Fibroblast of pulmonary artery (primary cell): ENCODE measurements at regions not wholly inside any gene's neighbourhood (a gene's known extent, or its start where the extent isn't known, plus 50 kb on each side); places are given as distances from the start of the nearest gene placed in this dataset.

Source experiments
- DNase-seq: peaks from one replicate; pipeline ENCODE4 v3.0.0-alpha.2; 2010; ENCODE audit warnings: low read depth
- H3K4me3 ChIP-seq: replicated peaks from 2 replicates; pipeline ENCODE4 v1.5.1; 2011; ENCODE audit warnings: low read depth, mild to moderate bottlenecking, control low read depth, low read length, moderate library complexity
- TF ChIP-seq, protein P1 (sequence below): IDR thresholded peaks from 2 replicates; pipeline ENCODE4 v1.5.1; 2011; ENCODE audit warnings: mild to moderate bottlenecking, control low read depth, low read length, inconsistent platforms; ENCODE audit errors: missing control alignments

DNA sequence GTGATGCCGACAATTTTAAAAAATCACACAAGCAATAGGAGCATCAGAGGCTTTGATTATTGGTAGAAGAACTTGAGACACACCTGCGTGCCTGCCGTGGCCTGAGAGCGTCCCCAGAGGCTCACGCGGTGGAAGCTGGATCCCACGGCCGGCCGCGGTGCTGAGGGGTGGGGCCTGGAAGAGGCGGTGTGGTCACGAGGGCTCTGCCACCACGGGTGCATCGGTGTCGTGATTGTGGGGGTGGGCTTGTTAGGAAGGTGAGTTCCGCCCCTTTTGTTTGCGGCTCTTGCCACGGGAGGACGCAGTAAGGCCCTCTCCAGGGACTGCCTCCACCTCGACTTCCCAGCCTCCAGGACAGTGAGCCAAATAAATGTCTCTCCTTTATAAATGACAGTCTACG lies 77.2 kb upstream of the ADRA2C start:
- no peak overlapping the region for H3K4me3 ChIP-seq
- no peak for DNase-seq
- TF ChIP-seq, protein P1, sequence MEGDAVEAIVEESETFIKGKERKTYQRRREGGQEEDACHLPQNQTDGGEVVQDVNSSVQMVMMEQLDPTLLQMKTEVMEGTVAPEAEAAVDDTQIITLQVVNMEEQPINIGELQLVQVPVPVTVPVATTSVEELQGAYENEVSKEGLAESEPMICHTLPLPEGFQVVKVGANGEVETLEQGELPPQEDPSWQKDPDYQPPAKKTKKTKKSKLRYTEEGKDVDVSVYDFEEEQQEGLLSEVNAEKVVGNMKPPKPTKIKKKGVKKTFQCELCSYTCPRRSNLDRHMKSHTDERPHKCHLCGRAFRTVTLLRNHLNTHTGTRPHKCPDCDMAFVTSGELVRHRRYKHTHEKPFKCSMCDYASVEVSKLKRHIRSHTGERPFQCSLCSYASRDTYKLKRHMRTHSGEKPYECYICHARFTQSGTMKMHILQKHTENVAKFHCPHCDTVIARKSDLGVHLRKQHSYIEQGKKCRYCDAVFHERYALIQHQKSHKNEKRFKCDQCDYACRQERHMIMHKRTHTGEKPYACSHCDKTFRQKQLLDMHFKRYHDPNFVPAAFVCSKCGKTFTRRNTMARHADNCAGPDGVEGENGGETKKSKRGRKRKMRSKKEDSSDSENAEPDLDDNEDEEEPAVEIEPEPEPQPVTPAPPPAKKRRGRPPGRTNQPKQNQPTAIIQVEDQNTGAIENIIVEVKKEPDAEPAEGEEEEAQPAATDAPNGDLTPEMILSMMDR = no peak

DNA sequence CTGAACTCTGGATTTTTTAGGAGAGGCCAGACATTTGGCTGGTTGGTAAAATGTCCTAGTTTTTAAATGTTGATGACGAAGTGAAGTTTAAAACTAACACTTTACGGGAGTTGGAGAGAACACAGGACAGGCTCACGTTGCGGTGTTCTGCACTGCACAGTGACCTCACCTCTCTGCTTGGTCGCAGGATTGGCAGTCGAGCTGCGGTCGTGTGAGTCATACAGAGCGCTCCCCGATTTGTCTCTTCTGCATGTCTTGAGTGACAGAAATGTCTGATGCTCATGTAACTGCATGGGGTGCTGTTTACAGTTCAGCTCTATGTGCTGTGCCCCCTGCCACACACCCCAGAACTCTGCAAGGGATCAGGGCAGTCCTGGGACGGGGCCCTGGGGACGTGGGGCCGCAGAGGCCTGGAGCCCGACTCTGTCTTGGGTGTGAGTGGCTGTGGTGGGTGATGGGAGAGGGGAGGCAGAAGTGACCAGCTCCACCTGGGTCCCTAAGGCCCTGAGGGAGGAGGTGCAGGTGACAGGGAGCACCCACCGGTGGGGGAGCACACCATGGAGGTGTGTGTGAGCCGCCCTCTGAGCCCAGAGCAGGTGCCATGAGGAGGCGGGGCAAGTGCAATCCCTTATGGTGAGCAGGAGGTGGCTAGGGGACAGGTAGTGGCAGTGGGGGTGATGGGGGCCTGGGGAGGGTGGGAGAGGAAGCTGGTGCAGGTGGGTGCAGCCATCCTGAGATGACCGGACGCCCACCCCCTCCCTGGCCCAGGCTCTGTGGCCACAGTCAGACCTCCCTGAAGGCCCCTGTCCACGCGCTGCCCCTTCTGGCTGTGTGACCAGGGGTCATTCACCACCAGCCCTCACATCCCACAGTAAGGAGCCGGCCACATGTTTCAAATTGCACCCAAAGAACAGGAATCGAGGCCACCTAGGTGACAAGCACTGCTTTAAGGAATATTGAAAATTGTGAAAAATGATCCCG lies 77.9 kb upstream of the ADRA2C start:
- TF ChIP-seq, protein P1 = no peak

DNA sequence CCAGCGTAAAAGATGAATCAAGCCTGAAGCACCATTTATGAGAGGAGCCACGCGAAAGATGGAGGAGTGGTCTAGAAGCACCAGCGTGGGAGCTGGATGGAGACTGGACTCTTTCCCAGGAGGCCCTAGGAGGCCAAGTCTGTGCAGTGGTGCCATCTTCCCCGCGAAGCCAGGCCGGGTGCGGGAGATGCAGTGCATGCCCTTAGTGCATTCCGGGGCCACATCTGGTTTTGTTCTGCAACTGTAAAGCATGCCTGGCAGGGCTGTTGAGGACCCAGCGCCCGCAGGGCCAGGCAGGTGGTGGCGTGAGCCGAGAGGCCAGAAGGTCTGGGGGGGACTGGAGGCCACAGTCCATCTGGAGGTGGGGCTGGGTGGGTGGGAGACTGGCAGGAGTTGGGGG lies 78.6 kb upstream of the ADRA2C start:
- H3K4me3 ChIP-seq = no peak overlapping the region
- no peak for DNase-seq
- TF ChIP-seq, protein P1 = no peak

More for the DNA sequence above, 77.9 kb upstream of the ADRA2C start:
- no peak for DNase-seq
- H3K4me3 ChIP-seq = no peak overlapping the region

DNA sequence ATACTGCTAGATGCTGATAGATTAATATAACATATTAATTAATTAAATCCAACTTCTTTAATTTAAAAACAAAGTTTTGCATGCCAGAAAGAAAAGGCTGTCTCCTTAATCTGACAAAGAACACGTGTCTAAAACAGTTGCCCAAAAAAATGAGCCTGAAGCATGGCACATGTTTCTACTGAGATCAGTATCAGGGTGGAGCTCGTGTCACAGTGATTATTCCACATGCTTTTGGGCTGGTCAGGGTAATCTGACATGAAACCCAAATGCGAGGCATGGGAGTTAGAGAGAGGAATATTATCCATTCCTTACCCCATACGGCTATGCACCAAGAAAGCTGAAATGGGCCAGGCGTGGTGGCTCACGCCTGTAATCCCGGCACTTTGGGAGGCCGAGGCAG lies 79.4 kb upstream of the ADRA2C start:
- no peak for DNase-seq
- TF ChIP-seq, protein P1 = no peak
- no peak overlapping the region for H3K4me3 ChIP-seq

DNA sequence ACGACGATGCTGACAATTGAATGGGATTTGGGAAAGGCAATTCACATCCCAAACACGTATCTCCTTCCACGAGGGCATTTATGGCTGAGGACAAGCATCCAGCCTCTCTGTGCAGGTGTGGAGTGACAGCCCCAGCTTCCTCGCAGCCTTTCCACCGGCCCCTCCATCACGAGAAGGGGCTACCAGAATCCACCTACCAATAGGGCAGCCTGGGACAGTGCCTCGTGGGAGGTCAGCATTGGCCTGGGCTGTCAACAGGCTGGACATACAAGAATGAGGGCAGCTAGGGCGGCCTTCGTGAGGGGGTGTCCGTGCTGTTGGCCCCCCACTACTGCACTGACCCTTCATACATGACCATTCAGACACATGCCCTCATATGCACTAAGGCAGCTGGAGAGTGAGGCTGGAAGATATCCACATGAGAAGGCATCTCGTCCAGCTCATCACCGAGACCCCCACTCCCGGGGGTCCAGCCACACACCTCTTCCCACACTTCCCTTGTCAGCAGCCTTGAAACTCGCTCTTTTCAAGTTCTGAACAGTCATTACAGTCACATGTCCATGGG lies 81.0 kb upstream of the ADRA2C start:
- no peak overlapping the region for H3K4me3 ChIP-seq
- TF ChIP-seq, protein P1 = no peak
- no peak for DNase-seq

DNA sequence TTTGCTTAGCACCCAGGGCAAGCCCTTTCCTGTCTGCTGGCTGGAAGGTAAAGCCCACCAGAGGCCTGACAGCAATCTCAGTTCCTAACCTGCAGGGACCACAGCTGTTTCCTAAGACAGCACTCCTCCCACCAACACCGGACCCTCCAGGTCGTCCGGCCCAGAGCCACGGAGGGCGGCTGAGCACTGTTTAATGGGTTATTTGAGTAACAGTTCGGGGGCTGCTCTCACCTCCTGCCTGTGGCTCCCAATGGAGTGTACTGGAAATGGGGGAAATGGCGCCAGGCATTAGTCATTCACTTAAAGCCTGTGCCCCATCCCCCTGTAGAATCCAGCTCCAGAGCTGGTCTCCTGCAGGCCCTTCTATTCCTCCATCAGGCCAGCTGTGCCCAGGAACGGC lies 81.6 kb upstream of the ADRA2C start:
- DNase-seq = no peak
- TF ChIP-seq, protein P1 = no peak
- H3K4me3 ChIP-seq = no peak overlapping the region
